ENCODE measurements at regions not wholly inside any gene's neighbourhood (a gene's known extent, or its start where the extent isn't known, plus 50 kb on each side); places are given as distances from the start of the nearest gene placed in this dataset.

DNA sequence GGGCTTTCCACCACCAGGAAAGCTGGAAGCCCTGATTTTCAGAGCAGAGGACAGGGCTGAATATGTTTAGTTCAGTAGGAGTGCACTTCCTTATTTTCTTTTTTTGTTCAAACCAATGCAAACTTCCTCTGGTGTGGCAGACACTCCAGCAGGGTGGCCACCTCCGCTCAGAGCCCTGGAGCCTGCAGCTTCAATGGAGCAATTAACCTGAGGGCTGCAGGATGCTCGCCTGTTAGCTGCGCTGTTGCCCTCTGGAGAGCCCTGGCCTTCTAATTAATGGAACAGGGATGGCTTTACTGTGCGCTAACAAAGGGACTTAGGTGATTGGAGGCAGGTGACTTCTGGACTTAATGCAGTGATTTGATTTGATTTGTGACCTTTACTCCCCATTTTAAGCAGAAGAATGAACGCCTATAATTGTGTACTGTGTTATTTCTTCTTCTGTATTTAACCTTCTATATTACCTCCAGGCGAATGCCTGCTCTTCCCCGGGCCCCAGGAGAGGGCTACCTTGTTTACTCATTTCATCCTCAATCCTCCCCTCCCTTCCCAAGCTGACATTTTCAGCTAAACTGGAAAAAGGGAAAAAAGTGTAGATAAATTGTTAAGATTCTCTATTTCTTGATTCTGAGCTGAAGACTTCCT is 123.0 kb upstream of the CTBP2 start:
- Histone ChIP-seq H3K4me3 (no peak overlapping the region), H3K36me3 (no peaks in the 10 kb centered on the region), H3K27ac (no peak overlapping the region), H3K4me1 (ENCODE audit: insufficient read depth) (no peaks in the 10 kb centered on the region), H3K27me3 (no peaks in the 10 kb centered on the region), H3K9me3 (no peaks in the 10 kb centered on the region)
- intact Hi-C loops (cut with DNase I) = no loop called here
- WGBS, 3 donors = 62 to 75% (median 63%) methylated on average over 7 of the region's 7 CpGs
- TF ChIP-seq, protein P1, sequence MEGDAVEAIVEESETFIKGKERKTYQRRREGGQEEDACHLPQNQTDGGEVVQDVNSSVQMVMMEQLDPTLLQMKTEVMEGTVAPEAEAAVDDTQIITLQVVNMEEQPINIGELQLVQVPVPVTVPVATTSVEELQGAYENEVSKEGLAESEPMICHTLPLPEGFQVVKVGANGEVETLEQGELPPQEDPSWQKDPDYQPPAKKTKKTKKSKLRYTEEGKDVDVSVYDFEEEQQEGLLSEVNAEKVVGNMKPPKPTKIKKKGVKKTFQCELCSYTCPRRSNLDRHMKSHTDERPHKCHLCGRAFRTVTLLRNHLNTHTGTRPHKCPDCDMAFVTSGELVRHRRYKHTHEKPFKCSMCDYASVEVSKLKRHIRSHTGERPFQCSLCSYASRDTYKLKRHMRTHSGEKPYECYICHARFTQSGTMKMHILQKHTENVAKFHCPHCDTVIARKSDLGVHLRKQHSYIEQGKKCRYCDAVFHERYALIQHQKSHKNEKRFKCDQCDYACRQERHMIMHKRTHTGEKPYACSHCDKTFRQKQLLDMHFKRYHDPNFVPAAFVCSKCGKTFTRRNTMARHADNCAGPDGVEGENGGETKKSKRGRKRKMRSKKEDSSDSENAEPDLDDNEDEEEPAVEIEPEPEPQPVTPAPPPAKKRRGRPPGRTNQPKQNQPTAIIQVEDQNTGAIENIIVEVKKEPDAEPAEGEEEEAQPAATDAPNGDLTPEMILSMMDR (IDR thresholded peaks at IDR 0.05) = no peak
- no peak for TF ChIP-seq EP300 (IDR thresholded peaks at IDR 0.05)
- TF ChIP-seq POLR2A (IDR thresholded peaks at IDR 0.05) = no peak
- no peak for DNase-seq

DNA sequence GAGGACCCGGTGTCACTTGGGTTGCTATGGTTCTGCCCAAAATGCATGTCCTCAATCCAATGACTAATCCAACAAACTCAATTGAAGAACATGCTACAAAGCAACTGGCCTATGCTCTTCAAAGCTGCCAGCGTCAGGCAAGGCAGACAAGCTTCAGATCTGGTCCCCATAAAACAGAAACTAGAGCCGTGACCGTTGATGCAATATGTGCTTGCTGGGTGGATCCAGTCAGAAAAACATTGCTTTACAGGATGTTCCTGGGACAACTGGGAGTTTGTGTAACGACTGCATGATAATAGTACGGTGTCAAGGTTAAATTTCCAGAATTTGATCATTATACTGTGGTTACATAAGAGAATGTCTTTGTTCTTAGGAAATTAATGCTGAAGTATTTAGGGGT is 120.7 kb upstream of the CTBP2 start:
- Histone ChIP-seq H3K4me3 (no peak overlapping the region), H3K36me3 (no peaks in the 10 kb centered on the region), H3K27ac (no peak overlapping the region), H3K27me3 (no peaks in the 10 kb centered on the region), H3K9me3 (no peaks in the 10 kb centered on the region), H3K4me1 (ENCODE audit: insufficient read depth) (no peaks in the 10 kb centered on the region)
- WGBS, 3 donors = 44 to 53% (median 46%) methylated on average over 6 of the region's 6 CpGs
- TF ChIP-seq, protein P1 (IDR thresholded peaks at IDR 0.05) = no peak
- TF ChIP-seq EP300 (IDR thresholded peaks at IDR 0.05) = no peak
- no peak for TF ChIP-seq POLR2A (IDR thresholded peaks at IDR 0.05)
- intact Hi-C loops (cut with DNase I) = no loop called here
- no peak for DNase-seq

DNA sequence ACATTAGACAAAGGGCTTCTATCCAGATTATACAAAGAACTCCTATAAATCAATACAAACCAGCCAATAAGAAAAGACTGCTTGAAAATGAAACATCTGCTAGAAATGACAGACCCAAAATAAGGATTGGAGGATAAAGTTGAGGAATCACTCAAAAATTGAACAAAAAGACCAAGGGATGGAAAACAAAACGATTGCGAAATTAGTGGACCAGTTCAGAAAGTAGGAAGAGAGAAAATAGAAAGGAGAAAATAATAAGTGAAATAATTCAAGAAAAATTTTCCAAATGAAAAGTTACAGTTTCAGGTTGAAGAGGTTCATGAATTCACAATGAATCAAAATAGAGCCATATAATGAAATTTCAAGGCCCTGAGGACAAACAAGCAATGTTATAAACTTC is 115.8 kb upstream of the CTBP2 start:
- TF ChIP-seq EP300 (IDR thresholded peaks at IDR 0.05) (no peak), POLR2A (IDR thresholded peaks at IDR 0.05) (no peak)
- TF ChIP-seq, protein P1 (IDR thresholded peaks at IDR 0.05) = no peak
- DNase-seq = no peak
- H3K27ac ChIP-seq = no peak overlapping the region
- no peaks in the 10 kb centered on the region for H3K27me3 ChIP-seq
- no peaks in the 10 kb centered on the region for H3K36me3 ChIP-seq
- H3K9me3 ChIP-seq = no peaks in the 10 kb centered on the region
- no peak overlapping the region for H3K4me3 ChIP-seq
- WGBS, 3 donors = 91 to 95% (median 92%) methylated on average over 2 of the region's 2 CpGs
- H3K4me1 ChIP-seq (ENCODE audit: insufficient read depth) = no peaks in the 10 kb centered on the region
- intact Hi-C loops (cut with DNase I) = no loop called here

DNA sequence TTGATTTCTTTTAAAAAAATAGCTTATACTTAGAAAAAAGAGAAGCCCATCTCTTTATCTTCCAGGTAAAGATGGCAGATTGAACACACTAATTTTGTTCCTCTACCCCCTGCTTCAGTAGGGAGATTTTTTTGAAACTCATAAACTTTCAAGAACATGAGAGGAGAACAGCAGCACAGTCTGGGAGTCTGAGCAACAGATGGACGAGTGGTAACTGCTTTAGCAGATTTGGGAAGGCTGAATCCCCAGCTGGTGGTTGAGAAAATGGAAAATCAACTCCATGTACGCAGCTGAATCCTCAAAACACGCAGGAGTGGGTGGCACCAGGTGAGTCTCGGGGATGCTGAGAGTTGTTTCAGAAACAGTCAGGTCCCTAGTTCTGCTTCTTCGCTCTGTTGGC is 114.6 kb upstream of the CTBP2 start:
- no peak overlapping the region for H3K4me3 ChIP-seq
- 80 to 87% (median 85%) methylated on average over 5 of the region's 5 CpGs for WGBS, 3 donors
- no peaks in the 10 kb centered on the region for H3K27me3 ChIP-seq
- H3K27ac ChIP-seq = no peak overlapping the region
- DNase-seq = no peak
- H3K4me1 ChIP-seq (ENCODE audit: insufficient read depth) = no peaks in the 10 kb centered on the region
- intact Hi-C loops (cut with DNase I) = no loop called here
- no peaks in the 10 kb centered on the region for H3K9me3 ChIP-seq
- no peaks in the 10 kb centered on the region for H3K36me3 ChIP-seq
- TF ChIP-seq POLR2A (IDR thresholded peaks at IDR 0.05) = no peak
- no peak for TF ChIP-seq EP300 (IDR thresholded peaks at IDR 0.05)
- TF ChIP-seq, protein P1 (IDR thresholded peaks at IDR 0.05) = no peak

Measured in ovary (tissue), 7 donors.